Right lung (tissue), 2 donors: ENCODE measurements at regions not wholly inside any gene's neighbourhood (a gene's known extent, or its start where the extent isn't known, plus 50 kb on each side); places are given as distances from the start of the nearest gene placed in this dataset.

Experiments
- DNase-seq, 2 donors: peaks; one replicate each; pipeline ENCODE4 v3.0.0-alpha.2; 2013

DNA sequence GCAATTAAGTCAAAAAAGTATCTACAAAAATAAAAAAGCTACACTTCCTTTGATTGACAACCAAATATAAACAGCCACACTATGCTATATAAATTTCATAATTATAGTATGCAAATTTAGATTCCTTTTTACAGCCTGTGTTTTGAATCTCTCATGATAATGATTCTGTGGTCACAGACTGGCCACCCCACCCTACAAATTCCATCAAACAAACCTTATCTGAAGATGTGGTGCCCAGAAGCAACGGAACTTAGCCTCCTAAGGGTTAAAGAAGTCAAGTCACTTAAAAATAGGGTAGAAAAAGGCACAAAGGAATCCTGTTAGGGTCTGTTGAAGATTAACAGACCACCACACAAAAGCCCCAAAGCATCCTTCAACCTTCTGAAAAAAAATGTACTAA lies 351.8 kb downstream of the INHBA start:
- no peak for DNase-seq

DNA sequence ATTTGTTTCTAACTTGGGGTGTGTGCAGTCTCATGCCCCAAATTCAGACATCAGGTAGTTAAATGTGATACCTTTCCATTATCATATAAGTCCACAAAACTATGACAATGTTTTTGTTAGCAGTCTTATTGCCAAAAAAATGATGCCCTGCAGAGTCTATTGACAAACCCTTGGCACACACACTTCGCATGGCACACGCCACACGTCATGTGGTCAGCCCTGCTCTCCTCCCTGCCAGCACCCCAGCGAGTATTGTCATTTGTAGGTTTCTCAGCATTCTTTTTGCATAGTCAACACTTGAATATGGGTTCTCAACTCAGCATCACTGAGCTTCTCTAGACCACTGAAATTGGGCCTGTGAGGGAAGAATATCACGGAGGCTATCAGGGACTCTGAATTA lies 356.0 kb downstream of the INHBA start:
- DNase-seq = no peak

DNA sequence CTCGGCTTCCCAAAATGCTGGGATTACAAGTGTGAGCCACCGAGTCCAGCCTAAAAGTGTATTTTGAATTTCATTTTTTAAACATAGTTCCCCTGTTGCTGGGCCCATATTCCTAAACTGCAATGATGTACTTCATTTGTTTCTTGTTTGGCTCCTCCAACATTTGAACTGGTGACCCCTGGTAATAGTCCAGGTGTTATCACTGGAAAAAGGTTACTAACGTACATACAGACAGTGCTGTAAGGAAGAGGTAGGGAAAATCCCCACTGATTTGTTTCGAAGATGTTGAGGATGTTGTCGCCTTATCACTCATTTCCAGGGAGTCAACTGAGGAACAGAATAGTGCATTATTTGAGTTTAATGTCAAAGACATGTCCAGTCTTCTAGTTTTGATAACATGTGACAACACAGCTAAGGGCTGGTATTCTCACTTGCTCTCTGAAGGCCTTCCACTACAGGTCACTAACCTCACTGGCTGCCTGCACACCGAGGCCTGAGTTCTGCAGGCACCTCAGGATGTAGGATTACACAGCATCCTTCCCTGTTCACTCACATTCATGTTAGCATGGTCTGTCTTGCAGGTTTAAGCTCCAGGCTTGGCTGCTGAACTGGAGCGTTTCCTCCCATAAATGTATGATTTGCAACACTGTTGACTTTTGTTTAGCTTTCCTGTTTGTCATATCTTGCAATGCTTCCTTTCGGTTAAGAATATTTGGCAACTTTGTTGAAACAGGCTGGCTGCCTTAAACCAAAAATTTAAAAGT lies 362.8 kb downstream of the INHBA start:
- no peak for DNase-seq

DNA sequence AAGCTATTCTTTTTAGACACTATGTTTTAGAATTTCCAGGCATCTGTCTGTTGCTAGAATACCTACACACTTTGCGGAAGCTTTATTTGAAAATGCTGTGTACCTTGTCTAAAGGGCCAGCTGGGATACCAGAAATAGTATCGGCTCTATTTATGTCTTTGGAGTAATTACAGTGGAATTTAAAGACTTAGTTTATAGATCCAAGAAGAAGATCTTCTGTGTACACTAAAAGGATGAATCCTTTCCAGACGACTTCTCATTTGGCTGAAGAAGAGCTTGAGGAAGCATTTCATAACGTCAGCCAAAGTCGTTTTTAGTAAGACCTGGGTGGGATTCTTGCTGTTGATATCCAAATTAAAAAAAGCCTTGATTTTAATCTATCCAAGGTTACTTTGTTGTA lies 365.9 kb downstream of the INHBA start:
- DNase-seq = no peak

DNA sequence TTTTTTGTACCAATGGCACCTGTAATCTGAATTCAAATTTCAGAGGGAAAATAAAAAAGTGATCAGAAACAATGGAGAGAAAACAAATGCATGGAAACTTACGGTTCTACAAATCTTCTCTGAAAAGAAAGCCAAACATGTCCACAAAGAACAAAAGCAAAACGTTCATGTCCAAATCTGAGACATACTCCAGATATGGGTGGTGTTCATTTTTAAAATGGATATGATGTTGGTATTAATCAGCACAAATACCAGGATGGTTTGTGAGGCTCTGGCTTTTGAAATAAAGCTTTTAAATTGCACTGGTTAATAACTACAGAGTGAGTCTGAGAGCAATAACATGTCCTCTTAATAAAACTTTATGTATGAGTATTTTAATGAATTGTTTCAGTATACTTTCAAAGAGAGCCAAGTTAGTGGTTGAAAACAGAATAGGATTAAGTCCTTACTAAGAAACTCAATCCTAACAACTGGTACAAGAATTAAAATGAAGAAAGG lies 366.4 kb downstream of the INHBA start:
- no peak for DNase-seq

DNA sequence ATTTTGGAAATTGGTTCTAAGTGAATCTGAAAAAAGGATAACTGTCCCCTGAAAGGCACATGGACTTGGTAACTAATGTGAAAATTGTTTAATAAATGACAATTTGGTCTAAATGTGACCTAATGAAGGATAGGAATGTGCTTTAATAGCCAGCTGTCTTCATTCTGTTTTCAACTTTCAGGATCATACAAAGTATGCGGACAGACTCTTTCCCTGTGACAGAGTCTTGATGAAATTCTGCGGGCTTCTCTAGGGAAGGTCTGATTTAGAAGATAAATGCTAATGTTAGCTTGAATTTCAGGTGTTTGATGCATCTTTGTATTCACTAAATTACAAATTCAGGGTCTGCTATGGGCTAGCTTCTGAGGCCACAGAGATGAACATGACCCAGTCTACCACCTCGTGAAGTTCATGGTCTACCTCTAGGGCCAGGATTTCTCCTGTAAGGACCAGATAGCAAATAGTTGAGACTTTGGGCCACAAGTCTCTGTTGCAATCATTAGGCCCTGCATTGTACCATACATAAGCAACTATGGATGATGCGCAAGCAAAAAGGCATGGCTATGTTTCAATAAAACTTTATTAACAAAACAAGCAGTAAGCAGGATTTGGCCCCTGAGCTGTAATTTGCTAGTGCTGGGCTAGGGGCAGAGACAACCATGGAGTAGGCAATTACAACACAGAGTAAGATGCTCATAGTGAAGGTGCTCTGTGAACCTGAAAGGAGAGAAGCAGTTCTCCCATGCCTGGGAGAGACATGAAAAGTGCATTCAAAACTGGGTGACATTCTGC lies 368.6 kb downstream of the INHBA start:
- DNase-seq = no peak

DNA sequence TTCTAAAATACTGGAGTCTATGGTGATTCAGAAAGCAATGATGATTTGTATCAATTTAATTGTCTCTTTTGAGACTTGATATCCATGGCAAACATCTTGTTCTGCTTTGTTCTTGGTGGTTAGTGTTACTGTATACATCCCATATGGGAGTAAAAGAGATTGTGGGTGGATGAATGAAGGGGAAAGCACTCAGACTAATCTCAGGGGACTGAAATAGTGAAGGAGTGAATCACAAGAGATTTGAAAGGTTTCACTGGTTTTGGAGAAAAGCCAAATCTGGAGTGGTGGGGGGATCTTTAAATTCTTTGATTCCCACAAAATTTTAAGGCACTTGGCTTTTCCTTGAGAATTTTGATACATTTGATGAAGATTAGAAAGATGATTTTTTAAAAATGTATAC lies 369.4 kb downstream of the INHBA start:
- DNase-seq = no peak

DNA sequence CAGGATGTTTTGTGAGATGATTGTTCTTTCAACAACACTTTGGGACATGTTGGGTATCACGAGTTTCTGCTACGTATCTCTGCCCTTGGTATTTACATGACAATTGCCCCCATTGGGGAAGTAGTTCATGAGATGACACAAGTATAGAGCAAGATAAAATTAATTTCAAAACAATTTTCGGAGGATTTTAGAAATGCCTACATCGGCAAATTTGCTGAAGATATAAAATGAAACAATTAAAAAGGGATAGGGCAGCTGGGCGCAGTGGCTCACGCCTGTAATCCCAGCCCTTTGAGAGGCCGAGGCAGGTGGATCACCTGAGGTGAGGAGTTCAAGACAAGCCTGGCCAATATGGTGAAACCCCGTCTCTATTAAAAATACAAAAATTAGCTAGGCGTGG lies 371.7 kb downstream of the INHBA start:
- no peak for DNase-seq

DNA sequence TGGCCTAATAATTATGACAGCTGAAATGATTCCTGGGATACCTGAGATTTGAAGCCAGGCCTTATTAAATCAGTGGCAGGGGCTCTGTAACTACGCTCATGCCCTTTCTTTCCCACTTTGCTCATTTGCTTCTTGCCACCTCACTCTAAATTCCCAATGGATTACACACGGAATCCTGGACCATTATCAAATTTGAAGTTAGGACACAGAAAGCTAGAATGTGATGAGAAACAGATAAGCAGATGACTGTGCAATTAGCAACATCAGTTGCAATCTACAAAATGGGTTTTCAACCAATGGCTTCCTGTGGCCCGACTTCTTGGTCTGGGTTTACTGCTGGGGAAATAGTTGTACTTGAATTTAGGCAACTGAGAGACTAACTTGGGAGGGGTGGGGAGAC lies 374.3 kb downstream of the INHBA start:
- DNase-seq = no peak

DNA sequence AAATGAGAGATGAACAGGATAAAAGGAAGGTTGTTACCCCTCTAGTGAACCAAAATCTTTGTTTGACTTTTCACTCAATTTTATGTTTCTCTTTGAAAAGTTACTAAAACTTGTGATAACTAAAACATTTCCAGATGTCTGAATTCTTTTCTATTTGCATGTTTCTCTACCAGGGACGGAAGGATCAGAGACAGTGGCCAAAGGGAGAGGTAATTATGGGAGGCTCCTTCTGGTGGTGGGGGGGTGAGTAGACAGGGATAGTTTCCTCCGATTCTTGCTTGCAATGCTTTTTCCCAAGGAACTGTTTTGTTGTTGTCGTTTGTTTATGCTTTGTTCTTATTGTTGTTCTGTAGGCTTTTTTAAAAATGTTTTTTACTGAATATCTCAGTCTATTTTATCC lies 374.8 kb downstream of the INHBA start:
- no peak for DNase-seq

DNA sequence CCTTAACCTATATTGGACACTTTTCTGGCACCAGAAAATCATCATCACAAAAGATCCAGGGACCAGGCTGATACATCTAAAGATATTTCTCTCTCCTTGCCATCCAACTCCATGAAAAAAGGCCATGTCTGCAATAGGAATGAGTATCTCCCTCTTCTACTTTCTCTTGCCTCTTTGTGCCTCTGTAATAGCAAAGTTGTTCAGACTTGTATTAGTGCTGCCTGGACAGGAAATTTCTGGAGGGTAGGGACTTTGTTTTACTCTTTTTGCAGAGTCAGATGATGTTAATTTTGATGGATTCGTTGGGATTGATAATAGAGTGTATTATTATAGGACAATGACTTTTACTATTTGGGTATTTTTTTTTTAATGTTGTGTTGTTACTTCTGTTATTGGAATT lies 376.3 kb downstream of the INHBA start:
- no peak for DNase-seq

DNA sequence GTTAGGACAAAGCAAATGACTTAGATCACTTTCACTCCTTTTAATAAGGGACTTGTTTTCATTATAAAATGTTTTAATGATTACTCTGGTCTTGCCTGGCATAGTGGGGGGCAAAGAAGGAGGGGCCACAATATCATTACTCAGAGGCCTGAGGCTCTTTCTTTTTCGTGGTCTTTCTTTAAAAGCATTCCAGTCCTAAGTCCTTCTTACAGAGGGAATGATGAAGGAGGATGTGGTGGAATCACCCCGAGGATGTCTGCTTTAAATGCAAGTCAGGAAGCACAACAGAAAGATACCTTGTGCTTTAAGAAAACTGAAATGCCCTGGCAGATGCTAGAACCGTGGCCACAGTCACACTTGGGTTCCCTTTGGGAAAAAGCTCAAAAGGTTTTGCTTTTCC lies 379.1 kb downstream of the INHBA start:
- DNase-seq = no peak

DNA sequence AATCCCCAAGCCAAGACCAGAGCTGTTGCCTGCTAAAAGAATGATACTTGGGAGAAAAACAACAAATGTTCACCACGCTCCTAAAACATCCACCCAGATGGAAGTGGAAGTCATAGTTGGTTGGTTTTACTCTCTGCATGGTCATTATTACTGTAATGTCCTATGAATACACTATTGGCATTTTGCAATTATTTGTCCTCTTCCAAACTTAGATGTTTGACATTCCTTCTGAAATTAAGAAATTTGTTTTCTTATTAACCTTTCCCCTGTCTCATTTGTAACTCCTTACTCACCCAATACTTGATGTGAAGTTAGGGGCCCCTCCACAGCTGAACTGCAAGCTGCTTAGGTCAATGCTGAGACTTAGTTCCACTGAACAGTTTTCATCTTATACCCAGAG lies 383.3 kb downstream of the INHBA start:
- DNase-seq = no peak

DNA sequence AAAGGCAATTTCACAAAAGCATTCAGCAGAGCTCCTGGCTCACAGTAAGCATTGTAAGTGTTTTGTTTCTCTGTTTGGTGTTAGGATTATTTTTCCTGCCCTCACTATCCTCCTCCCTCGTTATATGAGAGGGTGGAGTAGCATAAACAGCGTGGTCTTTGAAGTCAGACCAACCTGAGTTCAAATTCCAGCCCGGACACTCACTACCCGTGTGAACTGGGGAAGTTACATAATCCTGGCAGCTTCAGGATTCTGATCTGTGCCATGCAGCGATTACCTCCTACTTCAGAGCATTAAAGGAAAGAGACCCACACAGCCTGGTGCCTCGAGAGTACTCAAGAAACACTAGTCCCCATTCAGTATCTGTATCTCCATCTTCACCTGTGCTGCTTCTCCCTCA lies 386.5 kb downstream of the INHBA start:
- DNase-seq = no peak

DNA sequence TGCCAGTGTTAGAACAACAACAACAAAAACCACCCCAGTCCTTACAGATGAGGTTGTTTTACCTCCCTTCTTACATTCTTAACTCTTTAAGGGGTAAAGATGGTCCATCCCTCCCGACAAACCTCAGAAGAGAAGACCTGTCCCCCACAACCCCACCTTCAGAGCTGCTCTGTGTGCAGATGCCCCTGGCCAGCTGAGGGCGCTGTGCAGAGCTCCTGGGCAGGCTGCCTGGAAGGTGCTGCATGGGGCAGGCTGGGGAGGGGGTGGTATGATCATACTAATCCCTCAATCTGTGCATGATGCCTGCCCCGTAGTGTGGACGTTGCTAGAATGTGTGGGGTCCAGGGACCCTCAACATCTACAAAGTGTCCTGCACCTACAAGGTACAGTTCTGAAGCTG lies 387.1 kb downstream of the INHBA start:
- no peak for DNase-seq

DNA sequence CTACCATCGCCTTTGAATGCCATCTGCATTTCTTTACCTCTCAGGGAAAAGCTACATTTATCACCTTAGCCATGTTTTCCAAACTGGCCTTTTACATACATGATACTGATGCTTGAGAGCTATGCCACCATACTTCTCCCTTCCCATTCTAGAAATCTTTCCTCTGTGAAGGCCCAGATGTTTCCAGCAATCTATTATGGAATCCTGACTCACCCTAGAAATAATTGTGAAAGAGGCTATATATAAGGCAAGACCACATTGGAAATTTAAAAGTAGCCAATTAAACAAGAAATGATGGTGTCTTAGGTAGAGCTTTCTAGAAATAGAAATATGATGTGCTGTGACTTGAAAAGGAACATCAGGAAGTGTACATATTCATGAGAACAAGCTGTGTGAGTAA lies 389.7 kb downstream of the INHBA start:
- DNase-seq = no peak

DNA sequence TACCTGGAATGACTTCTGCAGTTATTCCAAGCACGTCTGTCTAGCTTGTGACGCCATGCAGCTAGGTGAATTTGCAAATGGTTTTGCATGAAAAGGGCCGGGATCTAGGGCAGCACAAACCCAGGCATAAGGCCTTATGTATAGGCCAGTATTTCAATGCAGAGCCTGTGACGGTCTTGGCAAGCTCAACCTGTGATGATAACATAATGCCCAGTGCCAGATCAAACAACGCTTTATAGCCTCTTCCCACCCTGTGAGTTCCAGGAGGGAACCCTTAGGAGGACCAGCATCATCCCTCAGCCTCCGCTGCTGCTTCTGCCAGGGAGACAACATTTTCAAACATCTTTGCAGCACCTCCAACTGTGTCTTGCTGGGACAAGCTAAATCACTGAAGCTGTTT lies 390.7 kb downstream of the INHBA start:
- no peak for DNase-seq

DNA sequence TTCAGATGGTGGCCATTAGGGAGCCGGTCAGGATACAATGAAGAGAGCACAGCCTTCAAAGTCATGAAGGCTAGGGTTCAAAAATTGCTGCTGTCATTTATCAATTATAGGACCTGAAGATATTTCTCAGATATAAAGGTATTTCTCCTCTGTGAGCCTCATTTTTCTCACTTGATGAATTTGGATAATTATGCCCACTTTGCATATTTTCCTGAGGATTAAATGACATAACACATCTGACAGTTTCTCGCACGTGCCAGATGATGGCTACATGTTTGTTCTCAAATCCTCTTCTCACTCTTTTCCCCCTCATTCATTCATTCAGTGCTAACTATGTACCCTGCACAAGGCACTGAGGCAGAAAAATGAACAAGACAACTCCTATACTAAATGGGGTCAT lies 391.6 kb downstream of the INHBA start:
- no peak for DNase-seq

DNA sequence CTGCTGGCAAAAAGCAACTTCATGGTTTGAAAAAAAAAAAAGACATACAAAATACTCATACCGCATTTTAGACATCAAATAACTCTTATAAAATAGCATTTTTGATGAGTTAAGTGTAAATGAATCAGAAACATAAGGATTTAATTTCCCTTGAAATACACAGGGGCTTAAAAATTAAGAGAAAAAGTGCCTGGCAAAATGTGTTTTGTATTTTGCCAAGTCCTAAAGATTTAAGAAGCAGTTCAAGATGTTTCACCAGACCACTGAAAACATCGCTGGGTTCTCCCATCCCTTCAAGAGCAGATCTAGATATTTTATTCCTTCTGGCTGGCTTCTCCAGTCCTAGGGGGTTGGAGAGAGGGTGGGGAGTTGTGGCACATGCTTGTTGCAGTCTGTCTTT lies 396.4 kb downstream of the INHBA start:
- no peak for DNase-seq

DNA sequence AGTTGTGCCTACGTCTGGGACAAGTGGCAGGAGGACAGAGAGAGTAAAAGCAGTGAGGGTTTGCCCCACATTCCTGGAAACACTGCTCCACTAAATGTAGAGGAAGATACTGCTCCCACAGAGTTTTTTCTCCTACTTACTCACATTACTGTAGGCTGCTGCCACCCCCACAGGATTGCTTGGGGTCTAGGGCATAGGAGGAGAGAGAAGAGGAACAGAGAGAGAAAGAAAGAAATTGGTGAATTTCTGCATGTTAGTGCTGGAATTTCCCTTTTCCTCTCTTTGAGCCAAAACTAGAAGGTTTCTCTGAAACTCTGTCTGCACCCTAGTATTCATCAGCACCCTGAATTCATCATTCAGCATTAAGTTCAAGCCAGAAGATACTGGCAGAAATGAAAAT lies 397.9 kb downstream of the INHBA start:
- no peak for DNase-seq

DNA sequence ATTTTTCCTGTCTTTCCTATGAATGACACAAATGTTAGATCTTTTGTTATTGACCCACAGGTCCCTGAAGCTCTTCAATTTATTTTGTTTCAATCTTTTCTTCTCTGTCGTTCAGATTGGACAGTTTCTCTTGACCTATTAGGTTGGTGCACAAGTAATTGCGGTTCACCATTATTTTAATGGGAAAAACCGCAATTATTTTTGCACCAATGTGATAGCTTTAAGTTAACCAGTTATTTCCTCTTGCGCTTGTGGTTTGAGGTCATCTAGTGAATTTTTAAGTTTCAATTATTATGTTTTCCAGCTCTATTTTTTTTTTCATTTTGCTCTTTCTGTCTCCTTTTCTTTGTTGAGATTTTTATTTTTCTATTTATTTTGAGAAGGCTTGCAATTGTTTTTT lies 399.2 kb downstream of the INHBA start:
- no peak for DNase-seq

DNA sequence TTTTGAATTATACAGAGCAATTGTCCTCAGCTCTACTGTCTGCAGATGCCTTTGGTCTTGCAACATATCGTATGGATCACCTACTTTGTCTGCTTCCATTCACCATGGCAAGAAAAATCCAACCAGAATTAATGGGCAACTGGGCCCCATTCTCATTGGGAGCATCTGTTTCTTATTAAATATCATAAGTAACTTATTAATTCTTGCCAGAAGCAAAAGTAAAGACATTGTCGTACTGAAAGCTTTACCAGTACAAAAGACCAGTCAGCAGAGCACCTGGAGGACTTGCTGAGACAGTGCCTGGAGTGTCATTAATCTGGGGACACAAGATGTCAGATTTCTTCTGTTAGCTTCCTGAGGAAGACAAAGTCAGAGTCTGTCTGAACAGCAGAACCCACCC lies 404.5 kb downstream of the INHBA start:
- no peak for DNase-seq

DNA sequence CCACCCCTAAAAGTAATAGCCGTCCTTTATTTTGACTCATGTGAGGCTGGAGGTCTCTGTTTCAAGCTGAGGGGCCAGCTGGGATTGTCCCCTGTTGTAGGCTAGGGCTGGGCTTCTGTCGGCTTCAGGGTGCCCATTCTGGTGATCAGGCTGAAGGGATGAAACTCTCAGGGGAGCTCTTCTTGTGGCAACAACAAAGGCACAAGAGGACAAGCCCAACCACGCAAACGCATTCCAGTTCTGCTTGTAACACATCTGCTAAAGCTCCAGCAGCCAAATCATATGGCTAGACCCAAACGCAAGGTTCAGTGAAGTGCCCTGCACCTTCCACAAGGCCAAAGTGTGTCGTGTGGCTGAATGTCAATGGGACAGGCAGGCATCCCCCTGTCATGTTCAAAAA lies 405.7 kb downstream of the INHBA start:
- no peak for DNase-seq

DNA sequence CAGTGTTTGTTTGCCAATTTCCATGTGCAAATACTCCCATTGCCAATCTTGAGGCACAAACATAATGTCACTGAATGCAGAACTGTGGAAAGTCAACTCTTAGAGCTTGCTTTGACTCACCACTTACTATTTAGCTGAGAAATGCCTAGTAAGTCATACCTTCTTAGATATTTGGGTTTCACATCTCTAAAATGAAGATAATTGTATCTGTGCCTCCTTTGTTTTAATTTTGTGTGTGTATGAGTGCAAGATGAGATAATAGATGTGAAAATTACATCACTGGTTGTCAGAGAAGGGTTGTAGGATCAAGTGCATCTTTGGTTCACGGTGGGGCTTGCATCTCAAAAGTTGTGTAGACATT lies 407.5 kb downstream of the INHBA start:
- DNase-seq = no peak
